ENCODE measurements at regions not wholly inside any gene's neighbourhood (a gene's known extent, or its start where the extent isn't known, plus 50 kb on each side); places are given as distances from the start of the nearest gene placed in this dataset.
A peak's percentile ranks its signal among the peaks of the same experiment; 100 is the strongest.

- Histone ChIP-seq H3K27ac (ENCODE audit: low read depth in 2 of 2, low read length in 2 of 2) (no peak overlapping the region), H3K9me3 (ENCODE audit: control insufficient read depth in 2 of 3, insufficient read depth in 1 of 3, low read length in 3 of 3) (peaks cover 0 to 2% (median 0%) of the 10 kb centered on the region in 3 donors), H3K36me3 (ENCODE audit: control insufficient read depth in 2 of 3, insufficient read depth in 3 of 3, low read length in 3 of 3) (no peaks in the 10 kb centered on the region), H3K4me1 (ENCODE audit: control insufficient read depth in 2 of 3, insufficient read depth in 2 of 3, low read depth in 1 of 3, low read length in 3 of 3) (no peaks in the 10 kb centered on the region), H3K27me3 (ENCODE audit: control insufficient read depth, insufficient read depth, low read length) (no peaks in the 10 kb centered on the region), H3K4me3 (ENCODE audit: low read length in 3 of 3) (no peak overlapping the region), H3K9ac (ENCODE audit: low read length in 3 of 3) (no peak overlapping the region)
- intact Hi-C loops (cut with DNase I), result no loop called here
- no peak for FAIRE-seq
- no peak for DNase-seq
- TF ChIP-seq CTCF (IDR thresholded peaks at IDR 0.05; ENCODE audit: borderline replicate concordance, extremely low read depth, insufficient read depth), result no peak
Observed at GRCh38 chr18:44437603-44438002, 243.1 kb upstream of the SETBP1 start.

- intact Hi-C loops (cut with DNase I), result no loop called here
- Histone ChIP-seq H3K9me3 (ENCODE audit: control insufficient read depth in 2 of 3, insufficient read depth in 1 of 3, low read length in 3 of 3) (no peaks in the 10 kb centered on the region), H3K27ac (ENCODE audit: low read depth in 2 of 2, low read length in 2 of 2) (no peak overlapping the region), H3K4me3 (ENCODE audit: low read length in 3 of 3) (no peak overlapping the region), H3K36me3 (ENCODE audit: control insufficient read depth in 2 of 3, insufficient read depth in 3 of 3, low read length in 3 of 3) (no peaks in the 10 kb centered on the region), H3K27me3 (ENCODE audit: control insufficient read depth, insufficient read depth, low read length) (no peaks in the 10 kb centered on the region), H3K9ac (ENCODE audit: low read length in 3 of 3) (no peak overlapping the region), H3K4me1 (ENCODE audit: control insufficient read depth in 2 of 3, insufficient read depth in 2 of 3, low read depth in 1 of 3, low read length in 3 of 3) (no peaks in the 10 kb centered on the region)
- no peak for TF ChIP-seq CTCF (IDR thresholded peaks at IDR 0.05; ENCODE audit: borderline replicate concordance, extremely low read depth, insufficient read depth)
- peak in 2 of 5 donors; percentile 26 to 34 for DNase-seq
- FAIRE-seq, result no peak
Observed at GRCh38 chr18:44450226-44450625, 230.5 kb upstream of the SETBP1 start.

GRCh38 chr18:44452346-44452745, 228.3 kb upstream of the SETBP1 start:
- DNase-seq, result no peak

More at GRCh38 chr18:44452346-44452745, 228.3 kb upstream of the SETBP1 start:
- Histone ChIP-seq H3K9me3 (ENCODE audit: control insufficient read depth in 2 of 3, insufficient read depth in 1 of 3, low read length in 3 of 3) (no peaks in the 10 kb centered on the region), H3K4me3 (ENCODE audit: low read length in 3 of 3) (no peak overlapping the region), H3K36me3 (ENCODE audit: control insufficient read depth in 2 of 3, insufficient read depth in 3 of 3, low read length in 3 of 3) (no peaks in the 10 kb centered on the region), H3K9ac (ENCODE audit: low read length in 3 of 3) (no peak overlapping the region), H3K4me1 (ENCODE audit: control insufficient read depth in 2 of 3, insufficient read depth in 2 of 3, low read depth in 1 of 3, low read length in 3 of 3) (no peaks in the 10 kb centered on the region), H3K27ac (ENCODE audit: low read depth in 2 of 2, low read length in 2 of 2) (no peak overlapping the region), H3K27me3 (ENCODE audit: control insufficient read depth, insufficient read depth, low read length) (no peaks in the 10 kb centered on the region)
- intact Hi-C loops (cut with DNase I), result no loop called here
- no peak for TF ChIP-seq CTCF (IDR thresholded peaks at IDR 0.05; ENCODE audit: borderline replicate concordance, extremely low read depth, insufficient read depth)
- no peak for FAIRE-seq

All from kidney (tissue), 13 donors.